HG02885 (cell line): ENCODE measurements at regions not wholly inside any gene's neighbourhood (a gene's known extent, or its start where the extent isn't known, plus 50 kb on each side); places are given as distances from the start of the nearest gene placed in this dataset.

Experiments used
- ATAC-seq: cut with Tn5 transposase; IDR thresholded peaks from one replicate; pipeline ENCODE4 v1.9.1; 2021; ENCODE audit warnings: mild to moderate bottlenecking; ENCODE audit not compliant: unreplicated experiment, poor library complexity

- no peak for ATAC-seq
These were observed 87.2 kb upstream of the XCR1 start for GRCh38 chr3:46114323-46114988.

- ATAC-seq, result no peak
These were observed 86.3 kb upstream of the XCR1 start for GRCh38 chr3:46113608-46114007.

GRCh38 chr3:46112984-46113383, 85.7 kb upstream of the XCR1 start:
- no peak for ATAC-seq

GRCh38 chr3:46112296-46112695, 85.0 kb upstream of the XCR1 start:
- ATAC-seq, result no peak

- ATAC-seq, result peak; percentile 93
These were observed 83.6 kb upstream of the XCR1 start for GRCh38 chr3:46110701-46111493.

- no peak for ATAC-seq
These were observed 80.4 kb upstream of the XCR1 start for GRCh38 chr3:46107682-46108081.

- no peak for ATAC-seq
These were observed 78.1 kb upstream of the XCR1 start for GRCh38 chr3:46105306-46105919.

GRCh38 chr3:46104706-46105105, 77.4 kb upstream of the XCR1 start:
- ATAC-seq, result no peak

- ATAC-seq, result no peak
These were observed 75.5 kb upstream of the XCR1 start for GRCh38 chr3:46102780-46103130.

GRCh38 chr3:46102059-46102779, 74.9 kb upstream of the XCR1 start:
- ATAC-seq, result no peak

GRCh38 chr3:46100812-46101211, 73.5 kb upstream of the XCR1 start:
- no peak for ATAC-seq

- ATAC-seq, result peak; percentile 63
These were observed 71.1 kb upstream of the XCR1 start for GRCh38 chr3:46098319-46098761.

- ATAC-seq, result peak; percentile 24
These were observed 70.5 kb upstream of the XCR1 start for GRCh38 chr3:46097691-46098241.

- no peak for ATAC-seq
These were observed 69.5 kb upstream of the XCR1 start for GRCh38 chr3:46096781-46097180.

- ATAC-seq, result no peak
These were observed 69.1 kb upstream of the XCR1 start for GRCh38 chr3:46096336-46096735.

- ATAC-seq, result peak; percentile 60
These were observed 68.0 kb upstream of the XCR1 start for GRCh38 chr3:46095307-46095706.

- no peak for ATAC-seq
These were observed 67.2 kb upstream of the XCR1 start for GRCh38 chr3:46094506-46094905.

- no peak for ATAC-seq
These were observed 66.7 kb upstream of the XCR1 start for GRCh38 chr3:46093966-46094365.

GRCh38 chr3:46093327-46093942, 66.2 kb upstream of the XCR1 start:
- no peak for ATAC-seq

GRCh38 chr3:46092702-46093080, 65.4 kb upstream of the XCR1 start:
- no peak for ATAC-seq
